Liver (tissue), 8 donors: ENCODE measurements at regions not wholly inside any gene's neighbourhood (a gene's known extent, or its start where the extent isn't known, plus 50 kb on each side); places are given as distances from the start of the nearest gene placed in this dataset.

ENCODE experiments used
- DNase-seq: peaks from one replicate; pipeline ENCODE4 v3.0.0-alpha.2; 2017; ENCODE audit warnings: low spot score
- H3K27ac ChIP-seq, 2 donors: one replicate each; pipeline ENCODE4 v1.7.0; 2013; ENCODE audit warnings: inconsistent platforms in 2 of 2, low read length in 2 of 2, control low read depth in 1 of 2, low read depth in 1 of 2, mild to moderate bottlenecking in 1 of 2
- H3K27me3 ChIP-seq, 4 donors: one replicate each; pipeline versions ENCODE4 v1.6.1 to v1.7.0; 2013; ENCODE audit warnings: low read length in 3 of 4, inconsistent platforms in 1 of 4, mild to moderate bottlenecking in 1 of 4, moderate library complexity in 1 of 4; ENCODE audit not compliant: control insufficient read depth in 4 of 4, insufficient read depth in 4 of 4
- H3K36me3 ChIP-seq, 4 donors: one replicate each; pipeline versions ENCODE4 v1.6.1 to v1.7.0; 2013; ENCODE audit warnings: low read length in 3 of 4, mild to moderate bottlenecking in 3 of 4, low read depth in 1 of 4, moderate library complexity in 1 of 4; ENCODE audit not compliant: control insufficient read depth in 4 of 4, insufficient read depth in 3 of 4
- H3K4me1 ChIP-seq, 4 donors: one replicate each; pipeline versions ENCODE4 v1.6.1 to v1.7.0; 2013; ENCODE audit warnings: low read length in 3 of 4, mild to moderate bottlenecking in 3 of 4, moderate library complexity in 1 of 4; ENCODE audit not compliant: control insufficient read depth in 4 of 4, insufficient read depth in 4 of 4
- H3K4me3 ChIP-seq, 3 donors: one replicate each; pipeline versions ENCODE4 v1.6.1 to v1.7.0; 2013; ENCODE audit warnings: low read length in 3 of 3, control low read depth in 1 of 3, low read depth in 1 of 3, mild to moderate bottlenecking in 1 of 3
- H3K9ac ChIP-seq, 2 donors: one replicate each; pipeline ENCODE4 v1.7.0; 2013; ENCODE audit warnings: low read length in 2 of 2, mild to moderate bottlenecking in 2 of 2, moderate library complexity in 2 of 2, control low read depth in 1 of 2, low read depth in 1 of 2
- H3K9me3 ChIP-seq, 4 donors: one replicate each; pipeline versions ENCODE4 v1.6.1 to v1.7.0; 2013; ENCODE audit warnings: low read length in 3 of 4; ENCODE audit not compliant: control insufficient read depth in 4 of 4
- ATF3 ChIP-seq: IDR thresholded peaks from 2 replicates; pipeline ENCODE4 v1.6.1; 2016; ENCODE audit warnings: antibody characterized with exemption
- CTCF ChIP-seq: fragments of 150-350 bp; IDR thresholded peaks from 2 replicates; pipeline ENCODE4 v1.5.1; 2017; ENCODE audit warnings: improper control_type of control experiment, low read depth, low read length; ENCODE audit not compliant: missing input control
- FOXA1 ChIP-seq: IDR thresholded peaks from 2 replicates; pipeline ENCODE4 v1.6.1; 2016; ENCODE audit warnings: antibody characterized with exemption
- FOXA2 ChIP-seq: IDR thresholded peaks from 2 replicates; pipeline ENCODE4 v1.6.1; 2016; ENCODE audit warnings: antibody characterized with exemption
- HNF4A ChIP-seq, 2 donors: conservative IDR thresholded peaks; 2 replicates each; pipeline ENCODE4 v1.6.1; 2016; ENCODE audit warnings: antibody characterized with exemption in 2 of 2, mild to moderate bottlenecking in 2 of 2
- HNF4G ChIP-seq: IDR thresholded peaks from 2 replicates; pipeline ENCODE4 v1.6.1; 2016; ENCODE audit warnings: antibody characterized with exemption
- JUND ChIP-seq, 2 donors: IDR thresholded peaks; 2 replicates each; pipeline ENCODE4 v1.6.1; 2016; ENCODE audit warnings: antibody characterized with exemption in 2 of 2
- MAX ChIP-seq: IDR thresholded peaks from 2 replicates; pipeline ENCODE4 v1.6.1; 2016; ENCODE audit warnings: antibody characterized with exemption
- NR2F2 ChIP-seq: IDR thresholded peaks from 2 replicates; pipeline ENCODE4 v1.6.1; 2016; ENCODE audit warnings: antibody characterized with exemption
- RAD21 ChIP-seq, 2 donors: IDR thresholded peaks; 2 replicates each; pipeline ENCODE4 v1.6.1; 2016; ENCODE audit warnings: antibody characterized with exemption in 2 of 2, mild to moderate bottlenecking in 2 of 2
- REST ChIP-seq: IDR thresholded peaks from 2 replicates; pipeline ENCODE4 v1.6.1; 2016; ENCODE audit warnings: antibody characterized with exemption, mild to moderate bottlenecking
- RXRA ChIP-seq, 2 donors: IDR thresholded peaks; 2 replicates each; pipeline ENCODE4 v1.6.1; 2017 to 2018; ENCODE audit warnings: antibody characterized with exemption in 2 of 2, mild to moderate bottlenecking in 1 of 2
- SP1 ChIP-seq: IDR thresholded peaks from 2 replicates; pipeline ENCODE4 v1.6.1; 2018; ENCODE audit warnings: antibody characterized with exemption, mild to moderate bottlenecking
- YY1 ChIP-seq: IDR thresholded peaks from 2 replicates; pipeline ENCODE4 v1.6.1; 2016; ENCODE audit warnings: antibody characterized with exemption, mild to moderate bottlenecking
- WGBS: extraction: QIAGEN DNeasy Blood & Tissue Kit; methylation state at CpG from one replicate; pipeline ENCODE4 v1.1.7; 2013; 5-methylcytosine and 5-hydroxymethylcytosine counted together
- donor health status: healthy.
- donor health status: healthy.
- donor health status: healthy.
- donor health status: healthy.
- donor health status: healthy.

GRCh38 chr10:33739031-33739430 is 404.6 kb upstream of the NRP1 start (continued):
- TF ChIP-seq CTCF = no peak
- TF ChIP-seq RXRA (IDR thresholded peaks at IDR 0.05) = no peak
- TF ChIP-seq JUND (IDR thresholded peaks at IDR 0.05) = no peak
- no peak for TF ChIP-seq FOXA1
- no peak for TF ChIP-seq HNF4G
- no peak for TF ChIP-seq RAD21 (IDR thresholded peaks at IDR 0.05)
- TF ChIP-seq SP1 = no peak
- no peak for TF ChIP-seq HNF4A (conservative IDR thresholded peaks at IDR 0.05)
- TF ChIP-seq NR2F2 = no peak
- TF ChIP-seq YY1 = no peak

- H3K9ac ChIP-seq = no peak overlapping the region
- DNase-seq = no peak
- WGBS = 68% methylated on average over 2 of the region's 2 CpGs
- H3K36me3 ChIP-seq = no peaks in the 10 kb centered on the region
- H3K27ac ChIP-seq = no peak overlapping the region
- H3K9me3 ChIP-seq = no peaks in the 10 kb centered on the region
- H3K4me3 ChIP-seq = no peak overlapping the region
- no peaks in the 10 kb centered on the region for H3K4me1 ChIP-seq
- H3K27me3 ChIP-seq = no peaks in the 10 kb centered on the region
- no peak for TF ChIP-seq FOXA1
- no peak for TF ChIP-seq HNF4A (conservative IDR thresholded peaks at IDR 0.05)
- no peak for TF ChIP-seq NR2F2
Measured at GRCh38 chr10:33735464-33735923, 401.0 kb upstream of the NRP1 start.

GRCh38 chr10:33734393-33735155 is 400.1 kb upstream of the NRP1 start:
- WGBS = 89% methylated on average over 6 of the region's 6 CpGs
- H3K4me3 ChIP-seq = no peak overlapping the region
- no peaks in the 10 kb centered on the region for H3K36me3 ChIP-seq
- no peak overlapping the region for H3K9ac ChIP-seq
- DNase-seq = no peak
- no peak overlapping the region for H3K27ac ChIP-seq
- H3K27me3 ChIP-seq = no peaks in the 10 kb centered on the region
- H3K9me3 ChIP-seq = no peaks in the 10 kb centered on the region
- TF ChIP-seq YY1 (no peak), MAX (no peak), REST (no peak), ATF3 (no peak), CTCF (no peak), FOXA2 (no peak), HNF4A (conservative IDR thresholded peaks at IDR 0.05) (no peak), HNF4G (no peak)
- no peaks in the 10 kb centered on the region for H3K4me1 ChIP-seq
